ENCODE measurements at regions not wholly inside any gene's neighbourhood (a gene's known extent, or its start where the extent isn't known, plus 50 kb on each side); places are given as distances from the start of the nearest gene placed in this dataset.
A peak's percentile ranks its signal among the peaks of the same experiment; 100 is the strongest.
"Not testable (repeated sequence)": the region's sequence is repeated elsewhere in the genome, so short reads cannot be mapped to it uniquely, and the experiment has no call there.

GRCh38 chr14:104481323-104481722 is 98.2 kb upstream of the C14orf180 start:
- H3K27me3 ChIP-seq (ENCODE audit: insufficient read depth, low read length, poor library complexity), result no peaks in the 10 kb centered on the region
- H3K9ac ChIP-seq (ENCODE audit: low read depth, low read length), result no peak overlapping the region
- no peak overlapping the region for H3K4me2 ChIP-seq (ENCODE audit: insufficient read depth, low read length)
- peaks cover 10% of the 10 kb centered on the region for H3K9me3 ChIP-seq (ENCODE audit: insufficient read depth, low read length, severe bottlenecking)
- H4K20me1 ChIP-seq (ENCODE audit: insufficient read depth, low read length), result no peaks in the 10 kb centered on the region
- no peak overlapping the region for H3K4me3 ChIP-seq (ENCODE audit: low read depth in 1 of 2, low read length in 2 of 2)
- H3K27ac ChIP-seq (ENCODE audit: low read length), result no peak overlapping the region
- no peak for TF ChIP-seq EZH2 (IDR thresholded peaks at IDR 0.05; ENCODE audit: borderline replicate concordance, low read depth, low read length, severe bottlenecking)
- no peak for TF ChIP-seq CTCF (IDR thresholded peaks at IDR 0.05; ENCODE audit: borderline replicate concordance, extremely low read depth, low read length, poor library complexity, severe bottlenecking)
- ATAC-seq (ENCODE audit: insufficient read depth, low read depth), result no peak
- H2AFZ ChIP-seq (ENCODE audit: low read depth, low read length), result no peak overlapping the region
- H3K4me1 ChIP-seq (ENCODE audit: insufficient read depth, low read length), result no peaks in the 10 kb centered on the region
- no peaks in the 10 kb centered on the region for H3K36me3 ChIP-seq (ENCODE audit: insufficient read depth, low read length)
- no peak for DNase-seq
- no peaks in the 10 kb centered on the region for H3K79me2 ChIP-seq (ENCODE audit: insufficient read depth, low read length)

- H3K79me2 ChIP-seq (ENCODE audit: insufficient read depth, low read length); H3K36me3 ChIP-seq (ENCODE audit: insufficient read depth, low read length); DNase-seq; H3K4me2 ChIP-seq (ENCODE audit: insufficient read depth, low read length); H3K9ac ChIP-seq (ENCODE audit: low read depth, low read length); H3K9me3 ChIP-seq (ENCODE audit: insufficient read depth, low read length, severe bottlenecking); H3K4me1 ChIP-seq (ENCODE audit: insufficient read depth, low read length); H3K4me3 ChIP-seq (ENCODE audit: low read depth in 1 of 2, low read length in 2 of 2); H3K27me3 ChIP-seq (ENCODE audit: insufficient read depth, low read length, poor library complexity); H2AFZ ChIP-seq (ENCODE audit: low read depth, low read length); H4K20me1 ChIP-seq (ENCODE audit: insufficient read depth, low read length); H3K27ac ChIP-seq (ENCODE audit: low read length); ATAC-seq (ENCODE audit: insufficient read depth, low read depth): not testable (repeated sequence)
Measured at GRCh38 chr14:104482017-104482416, 97.5 kb upstream of the C14orf180 start.

GRCh38 chr14:104486222-104486923 is 93.2 kb upstream of the C14orf180 start:
- H3K36me3 ChIP-seq (ENCODE audit: insufficient read depth, low read length), result no peaks in the 10 kb centered on the region
- TF ChIP-seq EZH2 (IDR thresholded peaks at IDR 0.05; ENCODE audit: borderline replicate concordance, low read depth, low read length, severe bottlenecking) (no peak), CTCF (IDR thresholded peaks at IDR 0.05; ENCODE audit: borderline replicate concordance, extremely low read depth, low read length, poor library complexity, severe bottlenecking) (no peak)
- H3K79me2 ChIP-seq (ENCODE audit: insufficient read depth, low read length), result no peaks in the 10 kb centered on the region
- no peaks in the 10 kb centered on the region for H3K4me1 ChIP-seq (ENCODE audit: insufficient read depth, low read length)
- H3K27me3 ChIP-seq (ENCODE audit: insufficient read depth, low read length, poor library complexity), result no peaks in the 10 kb centered on the region
- H3K4me3 ChIP-seq (ENCODE audit: low read depth in 1 of 2, low read length in 2 of 2), result no peak overlapping the region
- DNase-seq, result no peak
- no peak for ATAC-seq (ENCODE audit: insufficient read depth, low read depth)
- H3K9me3 ChIP-seq (ENCODE audit: insufficient read depth, low read length, severe bottlenecking), result peaks cover 3% of the 10 kb centered on the region
- no peak overlapping the region for H3K27ac ChIP-seq (ENCODE audit: low read length)
- no peak overlapping the region for H3K4me2 ChIP-seq (ENCODE audit: insufficient read depth, low read length)
- no peak overlapping the region for H3K9ac ChIP-seq (ENCODE audit: low read depth, low read length)
- H2AFZ ChIP-seq (ENCODE audit: low read depth, low read length), result no peak overlapping the region
- H4K20me1 ChIP-seq (ENCODE audit: insufficient read depth, low read length), result no peaks in the 10 kb centered on the region

GRCh38 chr14:104494483-104494882 is 85.1 kb upstream of the C14orf180 start:
- no peaks in the 10 kb centered on the region for H3K27me3 ChIP-seq (ENCODE audit: insufficient read depth, low read length, poor library complexity)
- H3K36me3 ChIP-seq (ENCODE audit: insufficient read depth, low read length), result no peaks in the 10 kb centered on the region
- no peak overlapping the region for H3K27ac ChIP-seq (ENCODE audit: low read length)
- no peak overlapping the region for H3K4me2 ChIP-seq (ENCODE audit: insufficient read depth, low read length)
- no peak overlapping the region for H2AFZ ChIP-seq (ENCODE audit: low read depth, low read length)
- H4K20me1 ChIP-seq (ENCODE audit: insufficient read depth, low read length), result no peaks in the 10 kb centered on the region
- no peak for TF ChIP-seq CTCF (IDR thresholded peaks at IDR 0.05; ENCODE audit: borderline replicate concordance, extremely low read depth, low read length, poor library complexity, severe bottlenecking)
- no peak for TF ChIP-seq EZH2 (IDR thresholded peaks at IDR 0.05; ENCODE audit: borderline replicate concordance, low read depth, low read length, severe bottlenecking)
- peak; percentile 95 for ATAC-seq (ENCODE audit: insufficient read depth, low read depth)
- no peaks in the 10 kb centered on the region for H3K79me2 ChIP-seq (ENCODE audit: insufficient read depth, low read length)
- no peak overlapping the region for H3K4me3 ChIP-seq (ENCODE audit: low read depth in 1 of 2, low read length in 2 of 2)
- peaks cover 3% of the 10 kb centered on the region for H3K9me3 ChIP-seq (ENCODE audit: insufficient read depth, low read length, severe bottlenecking)
- H3K4me1 ChIP-seq (ENCODE audit: insufficient read depth, low read length), result no peaks in the 10 kb centered on the region
- no peak overlapping the region for H3K9ac ChIP-seq (ENCODE audit: low read depth, low read length)
- peak; percentile 50 for DNase-seq
